GM18861 (cell line): ENCODE measurements at regions not wholly inside any gene's neighbourhood (a gene's known extent, or its start where the extent isn't known, plus 50 kb on each side); places are given as distances from the start of the nearest gene placed in this dataset.
"Not testable (repeated sequence)": the region's sequence is repeated elsewhere in the genome, so short reads cannot be mapped to it uniquely, and the experiment has no call there.

Experiments used
- ATAC-seq: cut with Tn5 transposase; IDR thresholded peaks from one replicate; pipeline ENCODE4 v1.9.1; 2021; ENCODE audit not compliant: unreplicated experiment

DNA sequence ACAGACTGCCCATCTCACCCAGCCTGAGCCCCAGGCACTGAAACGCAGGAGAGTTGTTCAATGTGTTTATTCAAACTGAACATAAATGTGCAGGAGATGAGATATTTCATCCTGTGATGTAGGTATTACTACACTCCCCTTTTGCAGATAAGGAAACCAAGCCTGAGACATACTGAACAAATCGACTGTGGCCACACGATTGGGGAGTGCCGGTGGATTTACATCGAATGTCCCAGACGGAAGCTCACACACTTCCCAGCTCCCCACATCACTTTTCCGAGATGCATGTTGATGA, 94.8 kb upstream of the ALKAL2 start:
- ATAC-seq: no peak

DNA sequence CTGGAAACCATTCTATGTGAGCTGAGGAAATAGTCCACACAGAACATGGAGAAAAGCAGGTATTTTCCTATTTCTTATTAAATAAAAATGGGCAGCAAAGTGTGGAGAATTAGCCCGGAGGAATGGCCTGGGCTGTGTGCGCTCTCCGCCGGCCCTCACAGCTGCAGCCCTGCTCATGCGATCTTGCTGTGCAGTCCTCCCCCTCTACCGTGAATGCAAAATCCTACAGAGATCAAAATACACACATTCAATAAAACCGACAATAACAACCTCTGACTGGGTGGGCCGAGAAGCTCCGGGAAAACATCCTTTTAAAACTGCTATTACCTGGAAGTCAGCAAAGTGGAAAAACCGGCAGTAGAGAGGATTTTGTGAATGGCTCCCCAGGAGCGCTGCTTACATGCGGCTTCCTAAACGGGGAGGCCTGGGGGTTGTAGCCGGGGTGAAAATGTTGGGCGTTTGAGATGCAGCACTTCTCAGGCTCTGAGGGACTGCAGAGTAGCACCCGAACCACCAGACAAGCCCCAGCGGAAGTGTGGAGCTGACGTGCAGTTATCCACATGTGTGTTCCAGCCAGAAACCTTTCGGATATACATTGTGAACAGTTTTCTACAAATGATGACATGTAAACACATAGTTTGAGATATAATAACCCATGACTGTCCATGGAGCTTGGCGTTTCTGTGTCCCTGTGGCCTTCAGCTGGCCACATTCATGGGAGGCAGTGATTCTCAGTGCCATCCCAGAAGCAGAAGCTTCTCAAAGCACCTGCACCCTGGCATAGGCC, 94.2 kb upstream of the ALKAL2 start:
- ATAC-seq: no peak

GRCh38 chr2:381181-381580, 93.3 kb upstream of the ALKAL2 start:
- no peak for ATAC-seq

DNA sequence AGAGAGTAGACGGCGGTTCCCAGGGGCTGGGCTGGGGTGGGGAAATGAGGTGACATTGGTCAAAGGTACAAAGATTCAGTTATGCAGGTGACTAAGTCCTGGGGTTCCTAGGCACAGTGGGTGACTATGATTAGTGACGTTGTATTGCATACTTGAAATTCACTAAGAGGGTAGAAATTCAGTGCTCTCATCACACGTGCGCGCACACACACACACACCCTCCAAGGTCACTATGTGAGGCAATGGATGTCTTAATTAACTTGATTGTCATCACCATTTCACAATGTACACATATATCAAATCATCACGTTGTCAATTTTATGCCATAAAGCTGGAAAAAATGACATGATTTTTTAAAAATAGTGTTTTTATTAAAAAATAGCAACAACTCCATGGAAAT, 92.9 kb upstream of the ALKAL2 start:
- ATAC-seq: no peak

GRCh38 chr2:380221-380620, 92.3 kb upstream of the ALKAL2 start:
- ATAC-seq: no peak

- no peak for ATAC-seq
These were observed 91.9 kb upstream of the ALKAL2 start for GRCh38 chr2:379778-380177.

GRCh38 chr2:378364-378763, 90.5 kb upstream of the ALKAL2 start:
- no peak for ATAC-seq

- no peak for ATAC-seq
These were observed 89.5 kb upstream of the ALKAL2 start for GRCh38 chr2:377414-377813.

GRCh38 chr2:375956-376307, 88.0 kb upstream of the ALKAL2 start:
- no peak for ATAC-seq

- no peak for ATAC-seq
These were observed 87.5 kb upstream of the ALKAL2 start for GRCh38 chr2:375270-375955.

DNA sequence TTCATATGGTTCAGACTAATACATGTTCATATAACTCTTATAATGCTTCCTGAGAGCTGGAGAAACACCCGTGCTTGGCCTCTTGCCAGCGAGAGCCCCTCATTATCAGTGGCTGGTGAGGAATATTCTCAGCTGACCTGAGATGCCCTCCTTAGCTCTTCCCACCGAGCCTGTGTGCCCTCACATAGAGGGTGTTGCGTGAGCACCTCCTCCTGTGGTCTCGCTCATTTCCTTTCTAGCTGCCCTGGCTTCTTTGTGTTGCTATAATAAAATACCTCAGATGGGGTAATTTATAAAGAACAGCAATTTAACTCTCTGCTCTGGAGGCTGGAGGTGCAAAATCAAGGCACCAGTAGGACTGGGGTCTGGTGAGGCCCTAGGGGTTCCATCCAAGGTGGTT, 80.5 kb upstream of the ALKAL2 start:
- ATAC-seq: no peak

GRCh38 chr2:367246-367645, 79.4 kb upstream of the ALKAL2 start:
- ATAC-seq: no peak

DNA sequence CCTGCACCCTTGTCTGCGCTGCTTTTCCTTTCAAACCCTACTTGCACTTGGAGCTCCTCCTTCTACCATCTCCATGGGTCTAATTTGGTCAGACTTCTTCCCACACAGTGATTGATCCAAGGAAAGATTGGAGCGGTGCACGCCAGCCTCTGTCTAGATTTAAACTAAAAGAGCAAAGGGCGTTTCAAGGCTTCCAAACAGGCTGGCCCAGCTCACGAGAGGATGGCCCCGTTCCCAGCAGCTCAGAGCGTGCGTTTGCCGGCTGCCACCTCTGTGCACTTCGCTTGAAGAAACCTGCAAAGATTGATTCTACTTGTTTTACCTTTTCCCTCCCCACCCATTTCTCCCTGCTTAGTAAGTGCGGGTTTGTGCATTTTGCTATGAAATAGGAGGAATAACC, 78.8 kb upstream of the ALKAL2 start:
- no peak for ATAC-seq

GRCh38 chr2:365367-366275, 77.7 kb upstream of the ALKAL2 start:
- no peak for ATAC-seq

DNA sequence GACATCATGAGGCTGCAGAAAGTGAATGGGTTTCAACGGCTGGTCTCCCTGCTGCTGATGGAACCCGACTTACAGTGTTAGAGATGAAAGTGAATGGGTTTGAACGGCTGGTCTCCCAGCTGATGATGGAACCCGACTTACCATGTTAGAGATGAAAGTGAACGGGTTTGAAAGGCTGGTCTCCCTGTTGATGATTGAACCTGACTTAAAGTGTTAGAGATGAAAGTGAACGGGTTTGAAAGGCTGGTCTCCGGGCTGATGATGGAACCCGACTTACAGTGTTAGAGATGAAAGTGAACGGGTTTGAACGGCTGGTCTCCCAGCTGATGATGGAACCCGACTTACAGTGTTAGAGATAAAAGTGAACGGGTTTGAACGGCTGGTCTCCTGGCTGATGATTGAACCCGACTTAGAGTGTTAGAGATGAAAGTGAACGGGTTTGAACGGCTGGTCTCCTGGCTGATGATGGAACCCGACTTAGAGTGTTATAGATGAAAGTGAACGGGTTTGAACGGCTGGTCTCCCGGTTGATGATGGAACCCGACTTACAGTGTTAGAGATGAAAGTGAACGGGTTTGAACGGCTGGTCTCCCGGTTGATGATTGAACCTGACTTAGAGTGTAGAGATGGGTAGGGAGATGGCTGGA, 76.1 kb upstream of the ALKAL2 start:
- no peak for ATAC-seq

DNA sequence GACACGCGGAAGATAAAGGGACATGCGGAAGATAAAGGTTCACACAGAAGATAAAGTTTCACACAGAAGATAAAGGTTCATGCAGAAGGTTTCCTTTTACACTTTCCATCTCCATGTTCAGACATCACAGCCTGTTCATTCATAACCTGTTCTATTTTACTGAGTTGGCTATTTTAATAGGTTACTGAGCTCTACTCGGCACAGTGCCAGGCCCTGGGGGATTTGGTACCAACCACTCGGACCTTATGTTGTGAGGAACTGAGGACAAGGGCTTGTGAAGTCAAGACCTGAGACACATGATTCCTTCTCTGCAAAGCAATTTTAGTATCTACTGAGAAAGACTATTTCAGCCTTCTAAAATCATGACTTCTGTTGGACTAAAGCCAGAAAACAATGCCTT, 75.0 kb upstream of the ALKAL2 start:
- no peak for ATAC-seq

- ATAC-seq: no peak
These were observed 72.2 kb upstream of the ALKAL2 start for GRCh38 chr2:360124-360523.

DNA sequence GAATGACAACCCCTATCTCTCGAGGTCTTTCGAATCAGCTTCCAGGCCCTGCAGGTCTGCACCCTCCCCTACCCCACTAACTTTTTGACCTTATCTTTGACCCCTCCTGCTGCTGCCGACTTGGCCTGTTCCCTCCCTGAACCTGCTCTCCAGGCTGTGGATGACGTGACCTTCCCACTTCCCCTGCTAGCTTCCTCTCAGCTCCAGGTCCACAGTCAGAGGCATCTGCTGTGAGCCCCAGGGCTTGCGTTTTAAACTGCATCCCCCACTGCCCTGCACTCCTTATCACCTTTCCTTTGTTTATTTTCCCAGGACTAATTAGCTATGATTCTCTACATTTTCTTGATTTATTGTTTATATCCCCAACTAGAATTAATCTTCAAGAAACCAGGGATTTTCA, 71.2 kb upstream of the ALKAL2 start:
- ATAC-seq: no peak

- no peak for ATAC-seq
These were observed 69.9 kb upstream of the ALKAL2 start for GRCh38 chr2:357811-358210.

DNA sequence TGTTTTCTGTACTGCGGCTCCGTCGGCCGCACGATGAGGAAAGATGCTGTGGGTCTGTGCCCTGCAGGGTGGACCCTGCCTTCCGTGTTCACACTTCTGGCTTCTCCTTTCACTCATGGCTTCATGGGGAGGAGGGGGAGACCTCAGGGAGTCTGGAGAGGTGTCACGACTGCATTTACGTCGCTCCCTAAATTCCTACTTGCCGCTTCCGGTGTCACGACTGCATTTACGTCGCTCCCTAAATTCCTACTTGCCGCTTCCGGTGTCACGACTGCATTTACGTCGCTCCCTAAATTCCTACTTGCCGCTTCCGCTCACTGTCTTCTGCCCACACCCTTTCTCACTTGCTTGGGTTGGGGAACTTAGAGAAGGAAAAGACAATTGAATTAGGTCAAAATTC, 68.4 kb upstream of the ALKAL2 start:
- not testable (repeated sequence) for ATAC-seq

DNA sequence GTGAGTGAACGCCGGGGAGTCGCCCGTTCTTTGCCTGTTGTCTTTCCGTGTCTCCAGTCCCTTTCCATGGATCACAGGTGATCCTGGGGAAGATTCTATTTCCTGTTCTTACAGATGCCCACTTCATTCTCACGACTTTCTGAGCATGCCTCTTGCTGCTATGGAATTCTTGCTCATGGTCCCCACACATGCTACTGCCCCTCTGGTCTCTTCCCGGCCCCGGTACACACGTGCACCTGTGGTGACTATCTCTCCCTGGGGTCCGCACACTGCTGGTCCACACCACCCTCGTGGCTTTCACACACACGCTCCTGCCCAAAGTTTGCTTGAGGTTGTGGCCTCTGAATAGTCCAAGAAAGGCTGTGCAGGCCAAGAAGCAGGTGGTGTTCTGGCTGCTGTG, 67.9 kb upstream of the ALKAL2 start:
- ATAC-seq: no peak

GRCh38 chr2:352696-353095, 64.8 kb upstream of the ALKAL2 start:
- no peak for ATAC-seq
